Stomach smooth muscle (tissue), 2 donors: ENCODE measurements at regions not wholly inside any gene's neighbourhood (a gene's known extent, or its start where the extent isn't known, plus 50 kb on each side); places are given as distances from the start of the nearest gene placed in this dataset.

Experiments used
- H3K27ac ChIP-seq: one replicate; pipeline ENCODE4 v1.7.0; 2013; ENCODE audit warnings: mild to moderate bottlenecking, low read length, inconsistent platforms
- H3K27me3 ChIP-seq, 2 donors: one replicate each; pipeline ENCODE4 v1.7.0; 2013; ENCODE audit warnings: low read length in 2 of 2; ENCODE audit not compliant: insufficient read depth in 2 of 2, control insufficient read depth in 1 of 2
- H3K36me3 ChIP-seq, 2 donors: one replicate each; pipeline ENCODE4 v1.7.0; 2013; ENCODE audit warnings: low read length in 2 of 2; ENCODE audit not compliant: control insufficient read depth in 2 of 2, insufficient read depth in 2 of 2
- H3K4me1 ChIP-seq: one replicate; pipeline ENCODE4 v1.7.0; 2013; ENCODE audit warnings: low read length; ENCODE audit not compliant: control insufficient read depth, insufficient read depth
- H3K4me3 ChIP-seq, 2 donors: one replicate each; pipeline ENCODE4 v1.7.0; 2013; ENCODE audit warnings: low read length in 2 of 2
- H3K9ac ChIP-seq, 2 donors: one replicate each; pipeline ENCODE4 v1.7.0; 2013; ENCODE audit warnings: low read length in 2 of 2, mild to moderate bottlenecking in 1 of 2
- H3K9me3 ChIP-seq, 2 donors: one replicate each; pipeline ENCODE4 v1.7.0; 2013; ENCODE audit warnings: low read length in 2 of 2; ENCODE audit not compliant: control insufficient read depth in 2 of 2
- donor health status: healthy.
- donor health status: Pancreatic carcinoma.

DNA sequence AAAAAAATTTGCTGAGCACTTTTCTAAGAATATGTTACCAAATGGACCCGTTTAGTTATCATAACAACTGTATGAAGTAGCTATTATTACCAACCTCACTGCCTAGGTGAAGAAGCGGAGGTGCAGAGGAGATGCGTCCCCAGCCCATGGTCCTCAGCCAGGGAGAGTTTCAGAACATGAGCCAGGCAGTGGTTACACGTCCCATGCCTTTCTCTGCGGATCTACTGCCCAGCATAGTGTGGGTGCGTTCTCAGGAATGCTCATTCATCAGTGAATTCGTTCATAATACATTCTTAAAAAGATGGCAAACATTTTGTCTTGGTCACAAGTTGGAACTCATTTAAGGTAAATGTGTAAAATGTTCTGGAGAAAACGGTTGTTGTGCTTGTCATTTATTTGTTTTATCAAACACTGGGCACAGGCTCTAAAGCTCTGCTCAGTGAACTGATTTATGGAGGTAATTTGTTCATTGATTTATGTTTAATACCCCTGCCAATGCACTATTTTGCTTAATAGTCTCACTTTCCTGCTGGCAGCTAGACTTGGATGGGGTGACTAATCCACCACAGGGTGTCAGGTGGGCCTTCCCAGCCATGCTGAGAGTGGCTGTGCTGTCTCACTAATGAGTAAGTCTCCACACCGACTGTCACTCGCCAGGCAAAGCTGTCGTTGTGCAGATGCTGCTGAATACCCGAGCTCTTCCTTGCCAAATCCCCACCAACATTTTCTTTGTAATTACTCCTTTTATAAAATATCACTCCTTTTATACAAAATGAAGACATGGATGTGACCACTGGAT, 248.8 kb downstream of the TENT4A start:
- Histone ChIP-seq H3K9ac (no peak overlapping the region), H3K4me1 (no peaks in the 10 kb centered on the region)

DNA sequence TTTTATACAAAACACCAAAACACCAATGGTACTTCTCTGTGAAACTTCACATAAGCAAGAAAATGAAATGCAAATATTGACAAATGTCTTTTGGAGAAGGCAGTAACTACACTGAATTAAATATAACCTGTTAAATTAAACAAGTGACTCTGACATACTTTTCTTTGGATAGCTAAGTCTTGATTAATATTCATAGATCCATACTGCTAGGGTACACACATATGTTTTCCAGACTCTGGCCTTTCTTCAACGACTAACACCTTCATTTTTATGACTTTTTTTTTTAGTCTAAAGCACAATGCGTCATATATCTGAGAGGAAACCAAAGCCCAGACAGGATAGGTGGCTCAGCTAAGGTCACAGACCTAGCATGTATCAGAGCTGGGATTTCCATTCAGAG, 263.7 kb downstream of the TENT4A start:
- Histone ChIP-seq H3K4me1 (no peaks in the 10 kb centered on the region), H3K4me3 (no peak overlapping the region), H3K27me3 (no peaks in the 10 kb centered on the region), H3K9ac (no peak overlapping the region), H3K36me3 (no peaks in the 10 kb centered on the region), H3K9me3 (no peaks in the 10 kb centered on the region), H3K27ac (no peak overlapping the region)

More for the DNA sequence above, 248.8 kb downstream of the TENT4A start:
- no peak overlapping the region for H3K4me3 ChIP-seq
- H3K27me3 ChIP-seq, result no peaks in the 10 kb centered on the region
- no peak overlapping the region for H3K27ac ChIP-seq
- no peaks in the 10 kb centered on the region for H3K36me3 ChIP-seq
- no peaks in the 10 kb centered on the region for H3K9me3 ChIP-seq

DNA sequence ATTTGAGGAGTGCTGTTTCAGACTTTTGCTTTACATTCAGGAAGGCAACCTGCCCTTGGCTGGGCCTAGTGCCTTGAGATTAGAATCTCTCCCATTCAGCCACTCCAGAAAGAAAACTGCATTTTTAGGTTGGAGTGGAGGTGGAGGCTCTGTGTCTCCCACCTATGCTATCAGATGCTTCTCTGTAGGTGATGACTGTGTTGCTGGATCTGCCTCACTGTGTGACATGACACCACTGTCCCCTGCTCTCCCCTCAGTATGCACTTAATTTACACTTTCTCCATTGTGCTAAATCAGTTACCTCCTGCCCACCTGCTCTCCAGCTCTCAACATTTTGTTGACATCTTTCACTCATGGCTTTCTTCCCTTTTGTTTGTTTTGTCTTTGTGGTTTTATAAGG, 265.8 kb downstream of the TENT4A start:
- Histone ChIP-seq H3K4me3 (no peak overlapping the region), H3K27ac (no peak overlapping the region), H3K9me3 (no peaks in the 10 kb centered on the region), H3K36me3 (no peaks in the 10 kb centered on the region), H3K9ac (no peak overlapping the region), H3K4me1 (no peaks in the 10 kb centered on the region), H3K27me3 (no peaks in the 10 kb centered on the region)

DNA sequence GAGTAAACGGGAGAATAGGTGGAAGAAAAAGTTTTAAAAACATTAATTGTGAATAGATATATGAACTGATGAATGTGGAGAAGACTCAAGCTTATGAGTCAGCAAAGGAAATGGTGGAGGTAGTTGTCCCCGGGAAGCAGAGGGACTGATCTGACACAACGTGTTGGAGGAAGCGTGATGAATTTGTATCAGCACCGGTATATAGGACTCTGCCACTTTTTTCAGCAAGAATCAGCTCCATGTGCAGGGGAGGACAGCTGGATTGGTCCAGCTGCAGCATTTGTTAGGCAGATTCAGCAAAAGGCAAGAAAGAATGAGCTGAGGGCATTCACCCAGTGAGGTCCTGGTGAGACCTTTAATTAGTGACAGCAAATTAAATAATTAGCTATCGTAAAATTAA, 276.0 kb downstream of the TENT4A start:
- Histone ChIP-seq H3K9ac (no peak overlapping the region), H3K4me1 (no peaks in the 10 kb centered on the region), H3K36me3 (no peaks in the 10 kb centered on the region), H3K27me3 (no peaks in the 10 kb centered on the region), H3K4me3 (no peak overlapping the region), H3K9me3 (no peaks in the 10 kb centered on the region), H3K27ac (no peak overlapping the region)

DNA sequence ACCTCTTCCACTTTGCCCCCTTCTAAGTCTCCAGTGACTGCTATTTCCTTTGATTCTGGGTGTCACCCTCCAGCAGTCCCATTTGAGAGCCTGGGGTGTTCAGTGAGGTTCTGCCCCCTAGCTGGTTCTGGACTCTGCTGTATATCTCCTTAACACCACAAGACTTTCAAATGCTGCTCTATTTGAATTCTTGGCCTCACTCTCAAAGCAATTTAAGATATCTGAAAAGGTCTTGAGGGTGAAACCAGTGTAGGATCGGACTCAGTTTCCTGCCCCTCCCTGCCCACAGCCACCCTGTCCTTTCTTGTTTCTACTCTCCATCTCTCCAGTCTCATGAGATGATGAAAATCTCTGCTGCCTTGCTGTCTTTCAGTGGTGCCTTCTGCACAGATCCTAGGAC, 280.9 kb downstream of the TENT4A start:
- Histone ChIP-seq H3K36me3 (no peaks in the 10 kb centered on the region), H3K27ac (no peak overlapping the region), H3K4me3 (no peak overlapping the region), H3K9me3 (no peaks in the 10 kb centered on the region), H3K4me1 (no peaks in the 10 kb centered on the region), H3K27me3 (no peaks in the 10 kb centered on the region), H3K9ac (no peak overlapping the region)

DNA sequence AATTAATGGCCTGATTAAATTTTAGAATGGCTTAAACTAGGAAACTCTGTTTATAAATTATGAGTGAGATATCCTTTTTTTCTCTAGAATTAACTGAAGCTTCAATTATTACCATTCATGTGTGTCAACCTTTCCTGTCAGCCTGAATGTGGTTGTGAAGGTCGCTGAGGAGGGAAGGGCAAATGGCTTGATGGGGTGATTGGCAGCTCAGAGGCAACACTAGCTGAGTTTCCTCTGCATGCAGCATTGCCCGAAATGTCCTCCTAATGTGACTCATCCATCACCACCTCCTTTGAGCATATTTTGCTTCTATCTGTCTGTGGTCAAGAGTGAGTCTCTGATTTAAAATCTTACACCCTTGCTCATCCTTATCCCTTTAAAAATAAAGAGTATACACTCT, 281.9 kb downstream of the TENT4A start:
- Histone ChIP-seq H3K9me3 (no peaks in the 10 kb centered on the region), H3K9ac (no peak overlapping the region), H3K4me1 (no peaks in the 10 kb centered on the region), H3K27me3 (no peaks in the 10 kb centered on the region), H3K27ac (no peak overlapping the region), H3K36me3 (no peaks in the 10 kb centered on the region), H3K4me3 (no peak overlapping the region)

DNA sequence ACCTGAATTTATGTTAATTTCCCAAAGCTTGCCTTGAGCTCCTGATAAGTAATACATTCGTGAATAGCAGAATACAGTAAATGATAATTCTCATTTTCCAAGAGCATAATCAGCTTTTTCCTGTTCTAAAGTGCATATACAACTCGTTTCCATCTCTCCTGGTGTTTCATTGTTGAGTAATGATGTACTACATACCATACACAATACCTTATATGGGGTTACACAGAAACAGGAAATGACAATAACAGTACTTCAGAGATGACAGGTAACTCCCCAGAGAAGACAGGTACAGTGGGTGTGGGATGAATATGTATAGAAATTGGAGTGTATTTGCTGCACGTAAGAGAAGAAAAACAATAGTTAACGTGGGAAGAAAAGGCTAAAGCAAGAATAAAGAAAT, 287.1 kb downstream of the TENT4A start:
- Histone ChIP-seq H3K27me3 (no peaks in the 10 kb centered on the region), H3K36me3 (no peaks in the 10 kb centered on the region)

DNA sequence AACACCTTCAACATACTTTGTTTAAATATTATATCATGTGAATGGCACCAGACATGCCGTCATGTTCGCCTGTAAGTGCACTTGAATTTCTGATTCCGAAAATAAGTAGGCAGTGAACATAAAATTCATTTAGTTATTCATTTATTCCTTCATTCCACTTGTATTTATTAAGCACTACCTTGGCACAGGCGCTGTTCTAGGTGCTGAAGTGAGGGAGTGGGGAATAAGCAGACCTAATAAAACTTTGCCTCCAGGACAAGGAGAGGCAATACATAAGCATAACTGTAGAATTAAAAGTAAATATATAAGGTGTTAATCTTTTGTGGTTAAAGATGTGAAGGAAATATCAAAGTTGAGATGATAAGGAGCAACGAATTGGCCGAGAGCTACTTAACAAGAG, 297.4 kb downstream of the TENT4A start:
- Histone ChIP-seq H3K4me3 (no peak overlapping the region), H3K27ac (no peak overlapping the region), H3K9me3 (no peaks in the 10 kb centered on the region), H3K9ac (no peak overlapping the region), H3K4me1 (no peaks in the 10 kb centered on the region), H3K27me3 (no peaks in the 10 kb centered on the region), H3K36me3 (no peaks in the 10 kb centered on the region)

More for the DNA sequence above, 287.1 kb downstream of the TENT4A start:
- H3K27ac ChIP-seq, result no peak overlapping the region
- H3K9ac ChIP-seq, result no peak overlapping the region
- H3K4me1 ChIP-seq, result no peaks in the 10 kb centered on the region
- no peaks in the 10 kb centered on the region for H3K9me3 ChIP-seq
- H3K4me3 ChIP-seq, result no peak overlapping the region

DNA sequence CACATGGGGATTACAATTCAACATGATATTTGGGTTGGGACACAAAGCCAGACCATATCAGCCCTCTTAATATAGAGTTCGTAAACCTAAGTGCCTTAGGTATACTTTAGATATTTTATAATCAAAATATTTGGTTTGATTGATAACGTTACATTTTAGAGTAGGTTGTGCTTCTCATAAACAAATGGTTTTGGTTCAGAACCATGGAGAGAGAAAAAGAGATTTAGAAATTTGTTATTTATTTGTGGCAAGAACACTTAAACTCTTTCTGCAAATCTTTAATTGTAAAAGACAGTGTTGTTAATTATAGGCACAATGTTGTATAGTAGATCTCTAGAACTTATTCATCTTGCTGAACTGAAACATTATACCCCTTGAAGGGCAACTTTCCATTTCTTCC, 298.8 kb downstream of the TENT4A start:
- Histone ChIP-seq H3K27ac (no peak overlapping the region), H3K4me1 (no peaks in the 10 kb centered on the region), H3K27me3 (no peaks in the 10 kb centered on the region), H3K9me3 (no peaks in the 10 kb centered on the region), H3K9ac (no peak overlapping the region), H3K4me3 (no peak overlapping the region), H3K36me3 (no peaks in the 10 kb centered on the region)

DNA sequence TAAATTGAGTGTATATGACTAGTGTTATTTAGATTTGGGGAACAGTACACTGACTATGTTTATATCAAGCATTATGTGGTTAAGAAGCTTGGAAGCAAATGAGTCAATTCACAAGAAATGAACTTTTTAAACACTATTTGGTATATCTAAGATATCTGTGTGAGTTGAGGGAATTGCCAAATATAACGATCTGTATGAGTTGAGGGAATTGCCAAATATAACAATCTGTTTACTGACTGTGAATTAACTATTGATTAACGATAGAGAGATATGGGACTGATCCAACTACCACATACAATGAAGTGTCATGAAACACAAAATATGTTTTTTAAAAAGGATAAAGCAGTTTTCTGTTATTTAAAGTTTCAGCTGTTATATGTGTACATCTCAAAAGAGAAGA, 301.4 kb downstream of the TENT4A start:
- Histone ChIP-seq H3K36me3 (no peaks in the 10 kb centered on the region), H3K4me1 (no peaks in the 10 kb centered on the region), H3K27me3 (no peaks in the 10 kb centered on the region), H3K27ac (no peak overlapping the region), H3K4me3 (no peak overlapping the region), H3K9ac (no peak overlapping the region), H3K9me3 (no peaks in the 10 kb centered on the region)

DNA sequence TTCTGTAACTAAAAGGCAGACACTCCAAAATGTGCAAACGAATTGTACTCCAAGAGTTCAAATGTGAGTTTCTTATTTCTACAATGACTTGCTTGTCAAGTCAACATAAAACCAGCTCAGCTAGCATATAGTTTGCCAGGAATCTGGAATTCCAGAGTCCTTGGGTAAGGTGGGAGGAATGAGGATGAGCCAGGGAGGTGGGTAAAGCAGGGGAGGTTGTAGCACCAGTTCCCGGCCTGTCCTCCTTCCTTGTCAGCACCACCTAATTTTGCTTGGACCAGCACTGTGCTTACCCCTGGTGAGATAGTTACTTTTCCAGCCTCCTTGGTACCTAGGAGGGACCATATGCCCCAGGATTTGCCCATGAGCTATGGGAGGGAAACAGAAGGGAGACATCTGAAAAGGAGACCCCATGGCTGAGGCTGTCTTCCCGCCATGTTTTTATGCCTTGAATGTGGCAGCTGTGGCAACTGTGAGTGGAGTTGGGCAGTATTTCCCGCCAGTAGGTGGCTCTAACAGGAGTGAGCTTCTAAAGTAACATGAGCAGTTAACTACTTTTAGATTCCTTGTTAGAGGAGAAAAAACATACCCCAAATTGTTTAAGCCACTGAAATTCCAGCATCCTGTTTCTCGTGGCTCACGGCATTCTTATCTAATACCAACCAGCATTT, 302.5 kb downstream of the TENT4A start:
- Histone ChIP-seq H3K9ac (no peak overlapping the region), H3K27me3 (no peaks in the 10 kb centered on the region), H3K36me3 (no peaks in the 10 kb centered on the region), H3K9me3 (no peaks in the 10 kb centered on the region), H3K4me3 (no peak overlapping the region), H3K4me1 (no peaks in the 10 kb centered on the region), H3K27ac (no peak overlapping the region)
